ENCODE measurements at regions not wholly inside any gene's neighbourhood (a gene's known extent, or its start where the extent isn't known, plus 50 kb on each side); places are given as distances from the start of the nearest gene placed in this dataset.

DNA sequence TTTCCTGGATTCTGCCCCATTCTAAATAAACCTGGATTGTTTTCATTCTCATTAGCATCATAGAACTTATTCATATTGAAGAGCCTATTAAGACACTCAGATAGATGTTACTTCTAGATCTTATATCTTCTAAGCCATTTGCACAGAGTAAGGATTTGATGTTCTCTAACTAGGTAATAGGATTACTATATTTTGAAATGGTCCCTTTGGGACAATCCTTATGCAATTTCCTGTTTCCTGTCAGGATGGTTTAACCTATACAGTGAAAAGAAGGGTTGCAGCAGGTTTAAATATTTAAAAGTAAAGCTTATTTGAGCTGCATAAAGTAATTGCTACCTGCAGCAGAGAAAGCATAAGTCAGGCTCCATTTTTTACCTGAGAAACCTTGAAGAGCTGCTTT is 860.1 kb downstream of the TFAP2A start:
- TF ChIP-seq, protein P1, sequence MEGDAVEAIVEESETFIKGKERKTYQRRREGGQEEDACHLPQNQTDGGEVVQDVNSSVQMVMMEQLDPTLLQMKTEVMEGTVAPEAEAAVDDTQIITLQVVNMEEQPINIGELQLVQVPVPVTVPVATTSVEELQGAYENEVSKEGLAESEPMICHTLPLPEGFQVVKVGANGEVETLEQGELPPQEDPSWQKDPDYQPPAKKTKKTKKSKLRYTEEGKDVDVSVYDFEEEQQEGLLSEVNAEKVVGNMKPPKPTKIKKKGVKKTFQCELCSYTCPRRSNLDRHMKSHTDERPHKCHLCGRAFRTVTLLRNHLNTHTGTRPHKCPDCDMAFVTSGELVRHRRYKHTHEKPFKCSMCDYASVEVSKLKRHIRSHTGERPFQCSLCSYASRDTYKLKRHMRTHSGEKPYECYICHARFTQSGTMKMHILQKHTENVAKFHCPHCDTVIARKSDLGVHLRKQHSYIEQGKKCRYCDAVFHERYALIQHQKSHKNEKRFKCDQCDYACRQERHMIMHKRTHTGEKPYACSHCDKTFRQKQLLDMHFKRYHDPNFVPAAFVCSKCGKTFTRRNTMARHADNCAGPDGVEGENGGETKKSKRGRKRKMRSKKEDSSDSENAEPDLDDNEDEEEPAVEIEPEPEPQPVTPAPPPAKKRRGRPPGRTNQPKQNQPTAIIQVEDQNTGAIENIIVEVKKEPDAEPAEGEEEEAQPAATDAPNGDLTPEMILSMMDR (IDR thresholded peaks at IDR 0.05), result no peak
- no peak for TF ChIP-seq POLR2A (IDR thresholded peaks at IDR 0.05)
